ENCODE measurements at regions not wholly inside any gene's neighbourhood (a gene's known extent, or its start where the extent isn't known, plus 50 kb on each side); places are given as distances from the start of the nearest gene placed in this dataset.
A peak's percentile ranks its signal among the peaks of the same experiment; 100 is the strongest.

- H3K4me2 ChIP-seq (ENCODE audit: low read depth, low read length) = no peak overlapping the region
- ATAC-seq (ENCODE audit: low read depth) (no peak), DNase-seq (no peak)
- no peak overlapping the region for H2BK5ac ChIP-seq (ENCODE audit: low read depth, low read length, poor library complexity, severe bottlenecking)
- H3K56ac ChIP-seq (ENCODE audit: extremely low read depth, insufficient read depth, low read length) = no peak overlapping the region
- no peak overlapping the region for H2AK9ac ChIP-seq (replicated peaks; ENCODE audit: low read depth, low read length, poor library complexity)
- H3K9ac ChIP-seq (ENCODE audit: low read depth, low read length) = no peak overlapping the region
- no TSS peak for BruUV-seq (replicated peaks)
- H4K5ac ChIP-seq (ENCODE audit: low read depth, low read length) = no peak overlapping the region
- H3K4ac ChIP-seq (ENCODE audit: low read depth, low read length) = no peak overlapping the region
- no peak overlapping the region; the same call in 1 of the 2 replicates for H2BK120ac ChIP-seq (ENCODE audit: low read depth, low read length)
- no peaks in the 10 kb centered on the region for H4K20me1 ChIP-seq (ENCODE audit: insufficient read depth, low read length)
- no peak overlapping the region for H3K18ac ChIP-seq (ENCODE audit: low read depth, low read length)
- peak overlapping the region; percentile 39; the same call in 1 of the 2 replicates for H2BK20ac ChIP-seq (ENCODE audit: low read depth, low read length)
- H3K36me3 ChIP-seq (ENCODE audit: control insufficient read depth, insufficient read depth, low read length) = no peaks in the 10 kb centered on the region
- no peaks in the 10 kb centered on the region for H3K27me3 ChIP-seq (ENCODE audit: control insufficient read depth, insufficient read depth, low read length)
- in situ Hi-C loops (cut with MboI; ENCODE audit: low sequenced_read_pairs) = no loop called here
- H3K4me3 ChIP-seq (ENCODE audit: insufficient read depth, low read depth, low read length) = no peak overlapping the region
- H3K23ac ChIP-seq (ENCODE audit: low read depth, low read length) = no peak overlapping the region
- H3K9me1 ChIP-seq (ENCODE audit: insufficient read depth, low read length) = no peaks in the 10 kb centered on the region
- no peaks in the 10 kb centered on the region for H3K9me3 ChIP-seq (ENCODE audit: control insufficient read depth, insufficient read depth, low read length)
- H3K27ac ChIP-seq (ENCODE audit: insufficient read depth, low read length) = no peak overlapping the region
- no peak overlapping the region for H4K8ac ChIP-seq (ENCODE audit: low read depth in 2 of 2, low read length in 2 of 2)
- no peak overlapping the region for H4K91ac ChIP-seq (ENCODE audit: insufficient read depth, low read depth, low read length)
- H3K79me1 ChIP-seq (ENCODE audit: low read depth in 1 of 2, low read length in 2 of 2) = no peaks in the 10 kb centered on the region
- ChIA-PET CTCF (no interaction called here), POLR2A (ENCODE audit: unreplicated experiment) (no interaction called here)
- intact Hi-C loops (cut with micrococcal nuclease) = no loop called here
- TF ChIP-seq CHD1 (IDR thresholded peaks at IDR 0.05; ENCODE audit: low read depth, low read length) (no peak), USF2 (IDR thresholded peaks at IDR 0.05; ENCODE audit: low read depth, low read length) (no peak), NFE2L2 (IDR thresholded peaks at IDR 0.05; ENCODE audit: low read depth, low read length) (no peak), BHLHE40 (IDR thresholded peaks at IDR 0.05; ENCODE audit: low read depth, low read length) (no peak), ELK1 (IDR thresholded peaks at IDR 0.05; ENCODE audit: borderline replicate concordance, low read depth, low read length) (no peak), RCOR1 (IDR thresholded peaks at IDR 0.05; ENCODE audit: insufficient replicate concordance, low read length) (no peak), CEBPB (IDR thresholded peaks at IDR 0.05; ENCODE audit: low read depth, low read length) (no peak), POLR2A (IDR thresholded peaks at IDR 0.05; ENCODE audit: low read depth, low read length) (no peak), CTCF (conservative IDR thresholded peaks at IDR 0.05; ENCODE audit: low read depth, low read length) (no peak), RAD21 (IDR thresholded peaks at IDR 0.05; ENCODE audit: low read length) (no peak), MXI1 (IDR thresholded peaks at IDR 0.05; ENCODE audit: borderline replicate concordance, low read depth, low read length) (no peak), MAZ (IDR thresholded peaks at IDR 0.05; ENCODE audit: borderline replicate concordance, low read depth, low read length) (no peak), RFX5 (IDR thresholded peaks at IDR 0.05; ENCODE audit: low read depth, low read length) (no peak), SMC3 (IDR thresholded peaks at IDR 0.05; ENCODE audit: low read depth, low read length) (no peak), FOS (IDR thresholded peaks at IDR 0.05; ENCODE audit: low read depth, low read length) (no peak)
- WGBS, 2 experiments (ENCODE audit: extremely low coverage in 2 of 2, insufficient read length in 1 of 2) = 79% methylated on average over 4 of the region's 8 CpGs; no CpG with 5 or more reads in 1 of the 2 experiments
- H2AFZ ChIP-seq (replicated peaks; ENCODE audit: low read length, poor library complexity) = no peak overlapping the region
- H2AK5ac ChIP-seq (ENCODE audit: low read depth, low read length) = no peak overlapping the region; the same call in 1 of the 2 replicates
- no peaks in the 10 kb centered on the region for H3K4me1 ChIP-seq (ENCODE audit: control insufficient read depth, insufficient read depth, low read length)
- no peak overlapping the region for H3K14ac ChIP-seq (replicated peaks; ENCODE audit: low read depth, low read length)
- no peak overlapping the region; the same call in 2 of the 3 replicates for H2BK15ac ChIP-seq (ENCODE audit: low read depth, low read length)
- dilution Hi-C loops (cut with HindIII; ENCODE audit: low sequenced_read_pairs, unreplicated experiment) = no loop called here
Measured at GRCh38 chr4:40686081-40686913, 56.6 kb upstream of the RBM47 start.

Measured in IMR-90 (cell line).